ENCODE measurements at regions not wholly inside any gene's neighbourhood (a gene's known extent, or its start where the extent isn't known, plus 50 kb on each side); places are given as distances from the start of the nearest gene placed in this dataset.

DNA sequence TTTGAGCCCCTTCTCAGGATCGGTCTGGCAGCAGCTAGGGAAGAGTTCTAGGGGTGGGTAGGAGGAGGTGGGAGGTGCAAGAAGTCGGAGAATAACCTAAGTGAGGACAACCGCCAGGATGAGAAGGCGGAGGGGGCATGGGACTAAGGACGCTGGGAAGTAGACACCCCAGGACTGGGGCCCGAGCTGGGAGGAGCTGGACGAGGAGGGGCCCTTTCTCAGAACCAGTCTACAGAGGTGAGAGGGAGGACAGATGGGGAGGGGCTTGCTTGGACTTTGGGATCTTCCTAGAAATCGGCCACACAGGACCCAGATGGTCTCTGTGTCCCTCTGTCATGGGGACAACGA lies 90.0 kb upstream of the MYL10 start:
- Histone ChIP-seq H3K9me2 (replicated peaks; ENCODE audit: low read length) (no peaks in the 10 kb centered on the region), H2AFZ (ENCODE audit: low read length) (no peak overlapping the region), H4K20me1 (ENCODE audit: low read length) (no peaks in the 10 kb centered on the region), H3K79me2 (ENCODE audit: low read length) (no peaks in the 10 kb centered on the region), H3K4me2 (ENCODE audit: low read length) (no peak overlapping the region), H3F3A (ENCODE audit: low read length, unreplicated experiment) (no peaks in the 10 kb centered on the region), H3K27me3 (ENCODE audit: low read length) (no peaks in the 10 kb centered on the region), H3K9ac (ENCODE audit: low read length) (no peak overlapping the region), H3K9me3 (ENCODE audit: low read length) (no peaks in the 10 kb centered on the region), H3K4me1 (ENCODE audit: insufficient read depth, low read length) (no peaks in the 10 kb centered on the region), H3K36me3 (ENCODE audit: low read depth, low read length) (no peaks in the 10 kb centered on the region), H3K4me3 (ENCODE audit: low read length) (no peak overlapping the region), H3K27ac (ENCODE audit: low read length) (no peak overlapping the region)
- intact Hi-C loops (cut with micrococcal nuclease), result no loop called here
- CTCF ChIA-PET, result no interaction called here
- BruUV-seq (replicated peaks), result no TSS peak
- no peak for TF ChIP-seq EZH2 (IDR thresholded peaks at IDR 0.05; ENCODE audit: low read length, unreplicated experiment)
- no peak for TF ChIP-seq CTCF (conservative IDR thresholded peaks at IDR 0.05; ENCODE audit: low read depth, low read length)
- TF ChIP-seq EZH2phosphoT487 (IDR thresholded peaks at IDR 0.05; ENCODE audit: borderline replicate concordance, low read length), result no peak
- ATAC-seq (no peak), DNase-seq (no peak)
- POLR2A ChIA-PET (ENCODE audit: unreplicated experiment), result no interaction called here

DNA sequence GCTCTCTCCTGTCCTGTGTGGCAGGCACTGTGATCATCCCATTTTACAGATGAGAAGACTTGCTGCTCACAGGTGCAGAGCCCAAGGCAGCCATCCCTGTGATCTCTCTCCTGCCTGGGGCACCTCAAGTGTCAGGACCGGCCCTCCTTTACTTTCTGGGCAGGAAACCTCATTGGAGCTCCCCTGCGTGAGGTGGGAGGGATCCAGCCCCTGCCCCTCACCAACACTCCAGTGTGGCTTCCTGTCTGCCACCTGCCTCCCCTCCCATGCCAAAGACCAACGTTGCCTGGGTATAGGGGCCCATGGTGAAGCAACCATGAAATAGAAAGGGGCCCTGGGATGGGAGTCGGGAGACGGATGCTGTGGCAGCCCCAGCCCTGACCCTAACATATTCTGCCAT lies 91.2 kb upstream of the MYL10 start:
- no peak overlapping the region for H3K9ac ChIP-seq (ENCODE audit: low read length)
- no peak overlapping the region for H2AFZ ChIP-seq (ENCODE audit: low read length)
- H3K27ac ChIP-seq (ENCODE audit: low read length), result no peak overlapping the region
- DNase-seq (no peak), ATAC-seq (no peak)
- ChIA-PET CTCF (no interaction called here), POLR2A (ENCODE audit: unreplicated experiment) (no interaction called here)
- no peak overlapping the region for H3K4me3 ChIP-seq (ENCODE audit: low read length)
- intact Hi-C loops (cut with micrococcal nuclease), result no loop called here
- TF ChIP-seq EZH2phosphoT487 (IDR thresholded peaks at IDR 0.05; ENCODE audit: borderline replicate concordance, low read length) (no peak), EZH2 (IDR thresholded peaks at IDR 0.05; ENCODE audit: low read length, unreplicated experiment) (no peak), CTCF (conservative IDR thresholded peaks at IDR 0.05; ENCODE audit: low read depth, low read length) (no peak)
- H3K4me1 ChIP-seq (ENCODE audit: insufficient read depth, low read length), result no peaks in the 10 kb centered on the region
- H3K79me2 ChIP-seq (ENCODE audit: low read length), result no peaks in the 10 kb centered on the region
- no peaks in the 10 kb centered on the region for H3K27me3 ChIP-seq (ENCODE audit: low read length)
- no peaks in the 10 kb centered on the region for H3K9me3 ChIP-seq (ENCODE audit: low read length)
- H4K20me1 ChIP-seq (ENCODE audit: low read length), result no peaks in the 10 kb centered on the region
- no peak overlapping the region for H3K4me2 ChIP-seq (ENCODE audit: low read length)
- H3K36me3 ChIP-seq (ENCODE audit: low read depth, low read length), result no peaks in the 10 kb centered on the region
- BruUV-seq (replicated peaks), result no TSS peak
- no peaks in the 10 kb centered on the region for H3K9me2 ChIP-seq (replicated peaks; ENCODE audit: low read length)
- no peaks in the 10 kb centered on the region for H3F3A ChIP-seq (ENCODE audit: low read length, unreplicated experiment)

DNA sequence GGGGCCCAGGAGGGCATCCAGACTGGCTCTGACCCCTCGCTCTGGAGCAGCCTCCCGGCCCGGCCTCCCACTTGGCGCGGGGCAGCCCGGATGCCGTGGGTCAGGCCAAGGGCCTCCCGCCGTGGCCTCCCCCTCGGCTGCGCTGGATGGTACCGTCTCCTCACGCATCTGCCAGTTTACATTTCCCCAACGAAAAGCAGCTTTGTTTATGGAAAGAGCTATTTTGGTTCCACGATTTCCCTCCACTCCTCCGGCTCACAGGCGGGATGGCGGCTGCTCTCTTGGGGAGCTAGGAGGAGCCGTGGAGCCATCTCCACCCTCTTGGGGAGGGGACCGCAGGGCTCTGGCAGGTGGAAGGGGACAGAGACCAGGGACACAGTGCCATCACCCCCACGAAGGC lies 93.2 kb upstream of the MYL10 start:
- ChIA-PET POLR2A (ENCODE audit: unreplicated experiment) (no interaction called here), CTCF (no interaction called here)
- intact Hi-C loops (cut with micrococcal nuclease), result no loop called here
- BruUV-seq (replicated peaks), result no TSS peak
- H4K20me1 ChIP-seq (ENCODE audit: low read length), result no peaks in the 10 kb centered on the region
- no peak overlapping the region for H3K4me3 ChIP-seq (ENCODE audit: low read length)
- H3K27me3 ChIP-seq (ENCODE audit: low read length), result no peaks in the 10 kb centered on the region
- no peak overlapping the region for H2AFZ ChIP-seq (ENCODE audit: low read length)
- no peaks in the 10 kb centered on the region for H3K4me1 ChIP-seq (ENCODE audit: insufficient read depth, low read length)
- no peak overlapping the region for H3K4me2 ChIP-seq (ENCODE audit: low read length)
- no peaks in the 10 kb centered on the region for H3F3A ChIP-seq (ENCODE audit: low read length, unreplicated experiment)
- H3K9me2 ChIP-seq (replicated peaks; ENCODE audit: low read length), result no peaks in the 10 kb centered on the region
- DNase-seq (no peak), ATAC-seq (no peak)
- no peaks in the 10 kb centered on the region for H3K79me2 ChIP-seq (ENCODE audit: low read length)
- H3K36me3 ChIP-seq (ENCODE audit: low read depth, low read length), result no peaks in the 10 kb centered on the region
- H3K27ac ChIP-seq (ENCODE audit: low read length), result no peak overlapping the region
- H3K9ac ChIP-seq (ENCODE audit: low read length), result no peak overlapping the region
- no peak for TF ChIP-seq EZH2 (IDR thresholded peaks at IDR 0.05; ENCODE audit: low read length, unreplicated experiment)
- no peak for TF ChIP-seq CTCF (conservative IDR thresholded peaks at IDR 0.05; ENCODE audit: low read depth, low read length)
- no peak for TF ChIP-seq EZH2phosphoT487 (IDR thresholded peaks at IDR 0.05; ENCODE audit: borderline replicate concordance, low read length)
- H3K9me3 ChIP-seq (ENCODE audit: low read length), result no peaks in the 10 kb centered on the region
